HG03196 (cell line): ENCODE measurements at regions not wholly inside any gene's neighbourhood (a gene's known extent, or its start where the extent isn't known, plus 50 kb on each side); places are given as distances from the start of the nearest gene placed in this dataset.
"Not testable (repeated sequence)": the region's sequence is repeated elsewhere in the genome, so short reads cannot be mapped to it uniquely, and the experiment has no call there.

Experiments
- ATAC-seq: cut with Tn5 transposase; IDR thresholded peaks from one replicate; pipeline ENCODE4 v1.9.1; 2021; ENCODE audit not compliant: unreplicated experiment

- ATAC-seq: no peak
These were observed 194.3 kb upstream of the MBL2 start for GRCh38 chr10:52966904-52967303.

- peak; percentile 98 for ATAC-seq
These were observed 193.4 kb upstream of the MBL2 start for GRCh38 chr10:52965938-52966401.

- ATAC-seq: peak; percentile 7
These were observed 192.9 kb upstream of the MBL2 start for GRCh38 chr10:52965509-52965908.

- no peak for ATAC-seq
These were observed 188.7 kb upstream of the MBL2 start for GRCh38 chr10:52961323-52961722.

- ATAC-seq: no peak
These were observed 187.2 kb upstream of the MBL2 start for GRCh38 chr10:52959810-52960209.

- no peak for ATAC-seq
These were observed 184.3 kb upstream of the MBL2 start for GRCh38 chr10:52956861-52957260.

- no peak for ATAC-seq
These were observed 183.9 kb upstream of the MBL2 start for GRCh38 chr10:52956461-52956860.

- ATAC-seq: no peak
These were observed 182.8 kb upstream of the MBL2 start for GRCh38 chr10:52955337-52955736.

- ATAC-seq: no peak
These were observed 181.8 kb upstream of the MBL2 start for GRCh38 chr10:52954407-52954806.

GRCh38 chr10:52952391-52953055 is 179.9 kb upstream of the MBL2 start:
- no peak for ATAC-seq

GRCh38 chr10:52951824-52952223 is 179.2 kb upstream of the MBL2 start:
- ATAC-seq: peak; percentile 95

GRCh38 chr10:52950578-52950977 is 178.0 kb upstream of the MBL2 start:
- ATAC-seq: no peak

GRCh38 chr10:52949899-52950298 is 177.3 kb upstream of the MBL2 start:
- no peak for ATAC-seq

GRCh38 chr10:52946486-52946885 is 173.9 kb upstream of the MBL2 start:
- ATAC-seq: no peak

GRCh38 chr10:52945521-52945920 is 172.9 kb upstream of the MBL2 start:
- not testable (repeated sequence) for ATAC-seq

GRCh38 chr10:52940921-52941320 is 168.3 kb upstream of the MBL2 start:
- no peak for ATAC-seq

GRCh38 chr10:52939894-52940293 is 167.3 kb upstream of the MBL2 start:
- ATAC-seq: no peak

GRCh38 chr10:52933748-52934147 is 161.2 kb upstream of the MBL2 start:
- no peak for ATAC-seq

GRCh38 chr10:52927678-52928077 is 155.1 kb upstream of the MBL2 start:
- ATAC-seq: no peak

- ATAC-seq: no peak
These were observed 150.9 kb upstream of the MBL2 start for GRCh38 chr10:52923520-52923919.

- ATAC-seq: no peak
These were observed 146.2 kb upstream of the MBL2 start for GRCh38 chr10:52918714-52919305.

GRCh38 chr10:52915391-52915790 is 142.8 kb upstream of the MBL2 start:
- no peak for ATAC-seq

GRCh38 chr10:52911163-52911562 is 138.6 kb upstream of the MBL2 start:
- ATAC-seq: no peak
